ENCODE measurements at regions not wholly inside any gene's neighbourhood (a gene's known extent, or its start where the extent isn't known, plus 50 kb on each side); places are given as distances from the start of the nearest gene placed in this dataset.

- no peak for TF ChIP-seq CTCF (IDR thresholded peaks at IDR 0.05; ENCODE audit: low read depth, low read length)
- Histone ChIP-seq H3K9me3 (ENCODE audit: control insufficient read depth, insufficient read depth, low read length) (peaks cover 7% of the 10 kb centered on the region; the same call in 1 of the 2 replicates), H3K27ac (ENCODE audit: low read depth, low read length) (no peak overlapping the region), H3K4me3 (ENCODE audit: low read depth, low read length) (no peak overlapping the region), H3K27me3 (ENCODE audit: control insufficient read depth, insufficient read depth, low read length) (peaks cover 19% of the 10 kb centered on the region)
- ChIA-PET CTCF (no interaction called here), POLR2A (no interaction called here)
- peak; percentile 15 for DNase-seq (ENCODE audit: low read depth, low spot score)
Observed at GRCh38 chr18:76672627-76673026, 149.7 kb upstream of the ZNF236 start.

- no peak for TF ChIP-seq CTCF (IDR thresholded peaks at IDR 0.05; ENCODE audit: low read depth, low read length)
- Histone ChIP-seq H3K9me3 (ENCODE audit: control insufficient read depth, insufficient read depth, low read length) (peaks cover 7% of the 10 kb centered on the region; the same call in 1 of the 2 replicates), H3K27ac (ENCODE audit: low read depth, low read length) (no peak overlapping the region), H3K4me3 (ENCODE audit: low read depth, low read length) (no peak overlapping the region), H3K27me3 (ENCODE audit: control insufficient read depth, insufficient read depth, low read length) (peaks cover 12% of the 10 kb centered on the region)
- ChIA-PET POLR2A (no interaction called here), CTCF (interaction anchor here (0.6 to 1.2 kb wide), 2 partner anchors 40 to 51 kb away, joined by 3 to 4 read pairs; no protein-coding TSS in a partner anchor)
- no peak for DNase-seq (ENCODE audit: low read depth, low spot score)
Observed at GRCh38 chr18:76670564-76671288, 151.6 kb upstream of the ZNF236 start.

GRCh38 chr18:76668546-76668945 is 153.8 kb upstream of the ZNF236 start:
- TF ChIP-seq CTCF (IDR thresholded peaks at IDR 0.05; ENCODE audit: low read depth, low read length), result no peak
- CTCF ChIA-PET, result interaction anchor here (0.6 kb wide), 1 partner anchor 27 kb away, joined by 4 read pairs; no protein-coding TSS in a partner anchor

GRCh38 chr18:76668119-76668518 is 154.2 kb upstream of the ZNF236 start:
- no peak overlapping the region for H3K27ac ChIP-seq (ENCODE audit: low read depth, low read length)
- no peak overlapping the region for H3K4me3 ChIP-seq (ENCODE audit: low read depth, low read length)
- POLR2A ChIA-PET, result no interaction called here
- peaks cover 2% of the 10 kb centered on the region for H3K27me3 ChIP-seq (ENCODE audit: control insufficient read depth, insufficient read depth, low read length)
- CTCF ChIA-PET, result interaction anchor here (0.6 kb wide), 1 partner anchor 27 kb away, joined by 4 read pairs; no protein-coding TSS in a partner anchor
- TF ChIP-seq CTCF (IDR thresholded peaks at IDR 0.05; ENCODE audit: low read depth, low read length), result no peak
- H3K9me3 ChIP-seq (ENCODE audit: control insufficient read depth, insufficient read depth, low read length), result peaks cover 7% of the 10 kb centered on the region; the same call in 1 of the 2 replicates
- no peak for DNase-seq (ENCODE audit: low read depth, low spot score)

More at GRCh38 chr18:76668546-76668945, 153.8 kb upstream of the ZNF236 start:
- no peak for DNase-seq (ENCODE audit: low read depth, low spot score)
- Histone ChIP-seq H3K27ac (ENCODE audit: low read depth, low read length) (no peak overlapping the region), H3K9me3 (ENCODE audit: control insufficient read depth, insufficient read depth, low read length) (peaks cover 7% of the 10 kb centered on the region; the same call in 1 of the 2 replicates), H3K4me3 (ENCODE audit: low read depth, low read length) (no peak overlapping the region), H3K27me3 (ENCODE audit: control insufficient read depth, insufficient read depth, low read length) (peaks cover 2% of the 10 kb centered on the region)
- POLR2A ChIA-PET, result no interaction called here

- CTCF ChIA-PET, result interaction anchor here (0.8 kb wide), 1 partner anchor 9 kb away, joined by 3 read pairs; no protein-coding TSS in a partner anchor
- TF ChIP-seq CTCF (IDR thresholded peaks at IDR 0.05; ENCODE audit: low read depth, low read length), result no peak
- DNase-seq (ENCODE audit: low read depth, low spot score), result no peak
- H3K9me3 ChIP-seq (ENCODE audit: control insufficient read depth, insufficient read depth, low read length), result peaks cover 6% of the 10 kb centered on the region; the same call in 1 of the 2 replicates
- H3K4me3 ChIP-seq (ENCODE audit: low read depth, low read length), result no peak overlapping the region
- POLR2A ChIA-PET, result no interaction called here
- no peak overlapping the region for H3K27ac ChIP-seq (ENCODE audit: low read depth, low read length)
- H3K27me3 ChIP-seq (ENCODE audit: control insufficient read depth, insufficient read depth, low read length), result peaks cover 2% of the 10 kb centered on the region
Observed at GRCh38 chr18:76667603-76668002, 154.8 kb upstream of the ZNF236 start.

Data from AG04450 (cell line).